Calu3 (cell line): ENCODE measurements at regions not wholly inside any gene's neighbourhood (a gene's known extent, or its start where the extent isn't known, plus 50 kb on each side); places are given as distances from the start of the nearest gene placed in this dataset.

ENCODE experiments used
- BruUV-seq: library from RNA; stranded (reverse); fragments of 400-500 nt; replicated peaks from 2 replicates; lab custom pipeline; 2021; lab: Mats Ljungman, UMichigan
- CTCF ChIA-PET: fragments of 300-600 bp; sonication (Branson Sonifier 250); formaldehyde crosslinking; loops from one replicate; lab custom pipeline; 2022; ENCODE audit warnings: antibody characterized with exemption; lab: Charles Lee
- DNase-seq: peaks from one replicate; pipeline ENCODE4 v3.0.0; 2022
- H3K27ac Mint-ChIP-seq: one replicate; pipeline ENCODE4 v1.8.0; 2022; ENCODE audit warnings: mixed read lengths; ENCODE audit not compliant: unreplicated experiment
- H3K27me3 Mint-ChIP-seq: one replicate; pipeline ENCODE4 v1.8.0; 2022; ENCODE audit warnings: mixed read lengths; ENCODE audit not compliant: unreplicated experiment
- H3K36me3 Mint-ChIP-seq: one replicate; pipeline ENCODE4 v1.8.0; 2022; ENCODE audit warnings: mild to moderate bottlenecking, moderate library complexity, mixed read lengths; ENCODE audit not compliant: insufficient read depth, unreplicated experiment
- H3K4me1 Mint-ChIP-seq: one replicate; pipeline ENCODE4 v1.8.0; 2022; ENCODE audit warnings: mild to moderate bottlenecking, low read depth, mixed read lengths; ENCODE audit not compliant: unreplicated experiment
- H3K4me3 Mint-ChIP-seq: one replicate; pipeline ENCODE4 v1.8.0; 2022; ENCODE audit warnings: mild to moderate bottlenecking, low read depth, moderate library complexity, mixed read lengths; ENCODE audit not compliant: unreplicated experiment
- H3K9me3 Mint-ChIP-seq: one replicate; pipeline ENCODE4 v1.8.0; 2022; ENCODE audit warnings: low read depth, mixed read lengths; ENCODE audit not compliant: unreplicated experiment
- intact Hi-C: fragments of 100-400 bp; cut with micrococcal nuclease; formaldehyde crosslinking; loops from one replicate; pipeline ENCODE4 v1.10.0; 2022; ENCODE audit not compliant: unreplicated experiment
- TF ChIP-seq, protein P1 (sequence below): fragments of 200-600 bp; IDR thresholded peaks from one replicate; pipeline ENCODE4 v1.8.0; 2022; ENCODE audit warnings: antibody characterized with exemption; ENCODE audit not compliant: unreplicated experiment

DNA sequence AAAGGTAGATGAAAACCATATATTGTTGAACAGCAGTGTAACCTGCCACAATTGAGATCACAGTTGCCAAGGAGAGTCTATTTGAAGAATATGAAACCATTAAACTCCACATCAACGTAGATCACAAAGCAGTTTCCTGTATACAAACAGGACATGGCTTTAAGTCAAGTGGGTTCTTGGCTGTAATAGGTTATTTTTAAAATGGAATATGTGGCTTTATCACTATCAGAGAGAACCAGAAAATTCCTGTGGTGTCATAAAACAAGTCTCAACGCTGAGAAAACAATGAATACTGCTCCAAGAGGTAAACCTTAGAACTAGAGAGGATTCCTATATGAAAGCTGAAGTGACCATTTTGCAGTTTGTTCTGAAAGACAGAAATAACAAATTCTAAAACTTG, 999.7 kb downstream of the CDH11 start:
- CTCF ChIA-PET: no interaction called here
- no peaks in the 10 kb centered on the region for H3K27me3 Mint-ChIP-seq
- intact Hi-C loops: no loop called here
- no peak for DNase-seq
- no peaks in the 10 kb centered on the region for H3K4me1 Mint-ChIP-seq
- H3K27ac Mint-ChIP-seq: no peak overlapping the region
- peaks cover 8% of the 10 kb centered on the region for H3K9me3 Mint-ChIP-seq
- H3K36me3 Mint-ChIP-seq: no peaks in the 10 kb centered on the region
- no TSS peak for BruUV-seq
- TF ChIP-seq, protein P1, sequence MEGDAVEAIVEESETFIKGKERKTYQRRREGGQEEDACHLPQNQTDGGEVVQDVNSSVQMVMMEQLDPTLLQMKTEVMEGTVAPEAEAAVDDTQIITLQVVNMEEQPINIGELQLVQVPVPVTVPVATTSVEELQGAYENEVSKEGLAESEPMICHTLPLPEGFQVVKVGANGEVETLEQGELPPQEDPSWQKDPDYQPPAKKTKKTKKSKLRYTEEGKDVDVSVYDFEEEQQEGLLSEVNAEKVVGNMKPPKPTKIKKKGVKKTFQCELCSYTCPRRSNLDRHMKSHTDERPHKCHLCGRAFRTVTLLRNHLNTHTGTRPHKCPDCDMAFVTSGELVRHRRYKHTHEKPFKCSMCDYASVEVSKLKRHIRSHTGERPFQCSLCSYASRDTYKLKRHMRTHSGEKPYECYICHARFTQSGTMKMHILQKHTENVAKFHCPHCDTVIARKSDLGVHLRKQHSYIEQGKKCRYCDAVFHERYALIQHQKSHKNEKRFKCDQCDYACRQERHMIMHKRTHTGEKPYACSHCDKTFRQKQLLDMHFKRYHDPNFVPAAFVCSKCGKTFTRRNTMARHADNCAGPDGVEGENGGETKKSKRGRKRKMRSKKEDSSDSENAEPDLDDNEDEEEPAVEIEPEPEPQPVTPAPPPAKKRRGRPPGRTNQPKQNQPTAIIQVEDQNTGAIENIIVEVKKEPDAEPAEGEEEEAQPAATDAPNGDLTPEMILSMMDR: no peak
- no peak overlapping the region for H3K4me3 Mint-ChIP-seq

- CTCF ChIA-PET: no interaction called here
- intact Hi-C loops: no loop called here
- no TSS peak for BruUV-seq
- DNase-seq: no peak
- Mint-ChIP-seq H3K4me1 (no peaks in the 10 kb centered on the region), H3K36me3 (no peaks in the 10 kb centered on the region), H3K27me3 (no peaks in the 10 kb centered on the region), H3K9me3 (peaks cover 8% of the 10 kb centered on the region), H3K27ac (no peak overlapping the region), H3K4me3 (no peak overlapping the region)
- TF ChIP-seq, protein P1: no peak
Observed at GRCh38 chr16:64121473-64121872, 1000.4 kb downstream of the CDH11 start.

DNA sequence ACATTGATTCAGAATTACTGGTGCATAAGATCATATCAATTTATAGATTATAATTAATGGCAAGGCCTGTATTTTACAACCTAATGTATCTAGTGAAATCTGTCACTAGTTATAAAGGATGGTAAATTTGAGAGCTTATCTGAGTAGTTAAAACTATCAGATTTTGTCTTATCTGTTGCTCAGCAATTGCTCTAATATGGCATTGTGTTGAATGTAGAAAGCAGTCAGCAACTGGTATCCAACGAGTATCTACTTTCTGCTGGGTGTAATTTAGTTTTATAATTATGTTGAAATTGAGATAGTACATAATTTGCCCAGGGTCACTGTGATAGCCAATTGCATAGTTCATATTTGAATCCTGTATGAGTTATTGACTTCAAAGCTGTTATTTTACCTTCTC, 1005.7 kb downstream of the CDH11 start:
- Mint-ChIP-seq H3K4me3 (no peak overlapping the region), H3K4me1 (no peaks in the 10 kb centered on the region), H3K9me3 (peaks cover 10% of the 10 kb centered on the region), H3K27me3 (no peaks in the 10 kb centered on the region), H3K36me3 (no peaks in the 10 kb centered on the region), H3K27ac (no peak overlapping the region)
- CTCF ChIA-PET: no interaction called here
- intact Hi-C loops: no loop called here
- no peak for DNase-seq
- TF ChIP-seq, protein P1: no peak
- BruUV-seq: no TSS peak

DNA sequence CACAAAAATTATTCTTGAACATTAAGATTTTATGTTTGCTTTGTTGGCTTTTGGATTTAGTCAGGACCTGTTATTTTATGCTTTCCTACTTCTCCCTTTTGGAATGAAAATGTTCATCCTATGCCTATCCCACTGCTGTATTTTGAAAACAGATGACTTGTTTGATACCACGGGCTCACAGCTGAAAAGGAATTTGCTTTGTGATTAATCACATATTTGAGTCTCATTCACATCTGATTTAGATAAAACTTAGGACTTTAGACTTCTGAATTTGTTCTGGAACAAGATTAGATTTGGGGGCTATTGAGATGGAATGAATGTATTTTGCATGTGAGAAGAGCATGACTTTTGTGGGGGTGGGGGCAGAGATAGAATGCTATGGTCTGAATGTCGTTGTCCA, 1012.6 kb downstream of the CDH11 start:
- no TSS peak for BruUV-seq
- H3K4me3 Mint-ChIP-seq: no peak overlapping the region
- no peaks in the 10 kb centered on the region for H3K27me3 Mint-ChIP-seq
- TF ChIP-seq, protein P1: no peak
- CTCF ChIA-PET: no interaction called here
- no peak overlapping the region for H3K27ac Mint-ChIP-seq
- H3K36me3 Mint-ChIP-seq: no peaks in the 10 kb centered on the region
- intact Hi-C loops: no loop called here
- peaks cover 11% of the 10 kb centered on the region for H3K9me3 Mint-ChIP-seq
- no peak for DNase-seq
- no peaks in the 10 kb centered on the region for H3K4me1 Mint-ChIP-seq
